Naive thymus-derived CD4-positive, alpha-beta T cell (primary cell): ENCODE measurements at regions not wholly inside any gene's neighbourhood (a gene's known extent, or its start where the extent isn't known, plus 50 kb on each side); places are given as distances from the start of the nearest gene placed in this dataset.

Experiments
- ATAC-seq: fragments of 150-1000 bp; cut with Tn5 transposase; 2 replicates; pipeline ENCODE4 v1.10.0; 2021; ENCODE audit warnings: mild to moderate bottlenecking, moderate library complexity
- CTCF ChIA-PET: fragments of 350-600 bp; sonication (Branson Sonifier 250); formaldehyde crosslinking; loops from one replicate; lab custom pipeline; 2021; ENCODE audit warnings: antibody characterized with exemption; lab: Charles Lee
- POLR2A ChIA-PET: fragments of 350-600 bp; sonication (Branson Sonifier 250); formaldehyde crosslinking; loops from one replicate; lab custom pipeline; 2021; ENCODE audit warnings: antibody characterized with exemption, inconsistent platforms; lab: Charles Lee
- DNase-seq, 9 donors: peaks; one replicate each; pipeline versions ENCODE4 v3.0.0 to v3.0.0-alpha.2; 2020 to 2022; ENCODE audit warnings: mixed read lengths in 1 of 9
- H3K27ac ChIP-seq: one replicate; pipeline ENCODE4 v1.7.0; 2013; ENCODE audit warnings: mild to moderate bottlenecking, low read depth, low read length, moderate library complexity
- H3K27me3 ChIP-seq, 2 donors: one replicate each; pipeline ENCODE4 v1.7.0; 2013; ENCODE audit warnings: low read length in 2 of 2, mild to moderate bottlenecking in 2 of 2, moderate library complexity in 2 of 2; ENCODE audit not compliant: control insufficient read depth in 2 of 2, insufficient read depth in 2 of 2
- H3K36me3 ChIP-seq, 3 experiments: 1 replicate in 2 of 3; 2 replicates in 1 of 3; pipeline ENCODE4 v1.7.0; 2013; ENCODE audit warnings: low read length in 3 of 3, mild to moderate bottlenecking in 3 of 3, moderate library complexity in 1 of 3; ENCODE audit not compliant: insufficient read depth in 3 of 3, control insufficient read depth in 2 of 3
- H3K4me1 ChIP-seq, 2 donors: one replicate each; pipeline ENCODE4 v1.7.0; 2013; ENCODE audit warnings: low read length in 2 of 2, mild to moderate bottlenecking in 2 of 2, moderate library complexity in 1 of 2; ENCODE audit not compliant: control insufficient read depth in 2 of 2, insufficient read depth in 2 of 2
- H3K4me3 ChIP-seq: 2 replicates; pipeline ENCODE4 v1.7.0; 2013; ENCODE audit warnings: mild to moderate bottlenecking, low read length
- H3K9me3 ChIP-seq, 3 experiments: 1 replicate in 2 of 3; 2 replicates in 1 of 3; pipeline ENCODE4 v1.7.0; 2013; ENCODE audit warnings: low read length in 3 of 3; ENCODE audit not compliant: control insufficient read depth in 2 of 3
- H3K27ac Mint-ChIP-seq, 9 donors: one replicate each; pipeline ENCODE4 v1.8.0; 2020 to 2022; ENCODE audit warnings: mixed read lengths in 9 of 9, mild to moderate bottlenecking in 8 of 9, moderate library complexity in 5 of 9, inconsistent platforms in 2 of 9
- H3K27me3 Mint-ChIP-seq, 5 donors: one replicate each; pipeline ENCODE4 v1.8.0; 2021 to 2022; ENCODE audit warnings: mixed read lengths in 5 of 5, mild to moderate bottlenecking in 1 of 5
- H3K36me3 Mint-ChIP-seq, 5 donors: one replicate each; pipeline ENCODE4 v1.8.0; 2020 to 2022; ENCODE audit warnings: mixed read lengths in 5 of 5, mild to moderate bottlenecking in 3 of 5, inconsistent platforms in 1 of 5
- H3K4me1 Mint-ChIP-seq, 7 donors: one replicate each; pipeline ENCODE4 v1.8.0; 2020 to 2022; ENCODE audit warnings: mixed read lengths in 7 of 7, mild to moderate bottlenecking in 3 of 7, inconsistent platforms in 1 of 7
- H3K4me3 Mint-ChIP-seq, 10 donors: one replicate each; pipeline ENCODE4 v1.8.0; 2020 to 2022; ENCODE audit warnings: mild to moderate bottlenecking in 10 of 10, mixed read lengths in 10 of 10, moderate library complexity in 6 of 10, inconsistent platforms in 2 of 10
- H3K9me3 Mint-ChIP-seq, 11 donors: one replicate each; pipeline ENCODE4 v1.8.0; 2020 to 2022; ENCODE audit warnings: mixed read lengths in 11 of 11, mild to moderate bottlenecking in 4 of 11, inconsistent platforms in 1 of 11, moderate library complexity in 1 of 11
- intact Hi-C, 2 donors: fragments of 100-400 bp; cut with micrococcal nuclease; formaldehyde crosslinking; loops; one replicate each; pipeline ENCODE4 v1.15.1; 2023

DNA sequence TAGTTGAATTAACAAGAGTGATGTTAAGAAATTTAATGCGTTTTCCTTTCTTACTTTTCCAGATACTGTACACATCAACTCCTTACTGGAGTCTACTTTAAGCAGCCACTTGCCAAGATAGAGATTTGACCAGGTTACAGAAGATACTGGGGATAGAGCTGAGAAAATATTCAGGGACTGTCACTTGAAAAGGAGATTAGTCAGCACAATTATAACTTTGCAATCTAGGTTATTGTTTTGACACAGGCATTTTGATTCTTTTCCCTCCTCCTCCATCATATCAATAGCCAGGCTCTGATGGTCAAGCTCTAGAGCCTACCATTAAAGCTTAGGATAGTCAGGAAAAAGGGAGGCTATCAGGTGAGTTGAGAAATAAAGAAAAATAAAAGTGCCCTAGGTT, 345.9 kb upstream of the ITGA1 start:
- intact Hi-C loops, result no loop called here
- ChIA-PET POLR2A (no interaction called here), CTCF (no interaction called here)
- Histone ChIP-seq H3K9me3 (no peaks in the 10 kb centered on the region), H3K27me3 (no peaks in the 10 kb centered on the region), H3K27ac (no peak overlapping the region), H3K4me3 (no peak overlapping the region), H3K4me1 (no peaks in the 10 kb centered on the region), H3K36me3 (no peaks in the 10 kb centered on the region)
- Mint-ChIP-seq H3K9me3 (peaks cover 0 to 3% (median 0%) of the 10 kb centered on the region in 11 donors), H3K27ac (no peak overlapping the region), H3K36me3 (no peaks in the 10 kb centered on the region), H3K4me3 (no peak overlapping the region), H3K4me1 (no peaks in the 10 kb centered on the region), H3K27me3 (peaks cover 0 to 7% (median 3%) of the 10 kb centered on the region in 5 donors)
- ATAC-seq, result no peak
- no peak for DNase-seq

DNA sequence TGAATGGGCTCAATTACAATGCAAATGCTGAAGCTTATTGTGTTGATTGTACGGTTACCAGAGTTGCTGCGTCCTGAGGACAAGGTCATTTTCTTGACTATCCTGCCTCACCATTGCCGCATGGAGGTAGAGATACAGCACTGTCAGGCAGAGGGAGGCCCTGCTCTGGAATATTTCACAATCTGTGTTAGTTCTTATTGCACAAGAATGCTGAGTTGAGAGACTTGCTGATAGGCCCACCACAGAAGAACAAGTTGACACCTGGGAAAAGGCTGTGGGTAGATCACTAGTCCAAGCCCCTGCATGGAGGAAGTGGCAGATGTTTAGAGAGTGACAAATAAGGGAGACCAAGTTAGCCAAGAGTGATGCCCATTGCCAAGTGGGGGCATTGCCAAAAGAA, 344.5 kb upstream of the ITGA1 start:
- no peak for DNase-seq
- H3K9me3 ChIP-seq, result no peaks in the 10 kb centered on the region
- H3K27ac Mint-ChIP-seq, result no peak overlapping the region
- H3K27ac ChIP-seq, result no peak overlapping the region
- H3K4me1 Mint-ChIP-seq, result no peaks in the 10 kb centered on the region
- H3K4me1 ChIP-seq, result no peaks in the 10 kb centered on the region
- H3K27me3 ChIP-seq, result no peaks in the 10 kb centered on the region
- no peaks in the 10 kb centered on the region for H3K36me3 Mint-ChIP-seq
- H3K27me3 Mint-ChIP-seq, result peaks cover 0 to 4% (median 2%) of the 10 kb centered on the region in 5 donors
- intact Hi-C loops, result no loop called here
- H3K36me3 ChIP-seq, result no peaks in the 10 kb centered on the region
- no peak overlapping the region for H3K4me3 ChIP-seq
- peaks cover 0 to 5% (median 0%) of the 10 kb centered on the region in 11 donors for H3K9me3 Mint-ChIP-seq
- no peak for ATAC-seq
- POLR2A ChIA-PET, result no interaction called here
- CTCF ChIA-PET, result no interaction called here
- no peak overlapping the region for H3K4me3 Mint-ChIP-seq

DNA sequence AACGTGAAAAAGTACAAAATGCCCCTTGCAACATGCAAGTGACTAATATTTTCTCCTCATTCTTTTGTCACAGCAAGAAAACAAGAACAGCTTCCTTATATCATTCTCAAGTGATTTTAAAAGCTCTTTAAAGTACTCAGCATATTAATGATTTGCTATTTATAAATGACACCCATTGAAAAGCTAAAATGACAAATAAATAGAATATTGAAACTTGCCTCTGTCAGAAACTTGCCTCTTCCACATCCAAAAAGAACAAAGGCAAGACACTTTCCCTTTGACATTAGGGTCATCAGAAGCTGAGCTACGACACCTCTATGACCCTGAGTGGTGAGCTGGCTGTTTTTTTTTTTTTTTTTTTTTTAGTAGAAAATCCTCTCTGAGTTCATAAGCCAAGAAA, 339.6 kb upstream of the ITGA1 start:
- Mint-ChIP-seq H3K4me3 (no peak overlapping the region), H3K27me3 (peaks cover 0 to 8% (median 0%) of the 10 kb centered on the region in 5 donors), H3K36me3 (no peaks in the 10 kb centered on the region), H3K9me3 (peaks cover 0 to 5% (median 0%) of the 10 kb centered on the region in 11 donors), H3K27ac (no peak overlapping the region), H3K4me1 (no peaks in the 10 kb centered on the region)
- no peak overlapping the region for H3K27ac ChIP-seq
- DNase-seq, result no peak
- intact Hi-C loops, result no loop called here
- no peak overlapping the region for H3K4me3 ChIP-seq
- no peaks in the 10 kb centered on the region for H3K27me3 ChIP-seq
- no peaks in the 10 kb centered on the region for H3K36me3 ChIP-seq
- H3K9me3 ChIP-seq, result no peaks in the 10 kb centered on the region
- ATAC-seq, result no peak
- POLR2A ChIA-PET, result no interaction called here
- H3K4me1 ChIP-seq, result no peaks in the 10 kb centered on the region
- CTCF ChIA-PET, result no interaction called here

DNA sequence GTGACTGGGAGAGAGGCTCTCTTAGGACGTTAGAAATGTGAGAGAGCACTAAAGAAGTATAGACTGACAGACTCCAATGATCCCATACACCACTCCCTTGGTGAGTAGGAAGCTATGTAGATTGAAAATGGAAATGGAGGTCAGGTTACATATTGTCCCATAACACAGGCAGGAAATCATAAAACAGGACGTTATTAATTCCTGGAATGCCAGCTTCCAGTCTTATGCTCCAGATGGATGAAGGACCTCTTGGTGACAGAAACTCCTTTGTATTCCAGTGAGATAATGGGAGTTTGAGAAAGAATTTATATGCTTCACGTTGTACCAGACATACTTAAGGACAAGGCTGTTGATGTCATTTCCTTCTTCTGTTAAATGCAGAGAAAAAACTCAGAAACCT, 338.2 kb upstream of the ITGA1 start:
- Histone ChIP-seq H3K27ac (no peak overlapping the region), H3K4me3 (no peak overlapping the region), H3K9me3 (no peaks in the 10 kb centered on the region), H3K36me3 (no peaks in the 10 kb centered on the region), H3K4me1 (no peaks in the 10 kb centered on the region), H3K27me3 (no peaks in the 10 kb centered on the region)
- Mint-ChIP-seq H3K27me3 (peaks cover 0 to 8% (median 0%) of the 10 kb centered on the region in 5 donors), H3K4me3 (no peak overlapping the region), H3K36me3 (no peaks in the 10 kb centered on the region), H3K4me1 (no peaks in the 10 kb centered on the region), H3K9me3 (peaks cover 0 to 5% (median 0%) of the 10 kb centered on the region in 11 donors), H3K27ac (no peak overlapping the region)
- ChIA-PET CTCF (no interaction called here), POLR2A (no interaction called here)
- ATAC-seq (no peak), DNase-seq (no peak)
- intact Hi-C loops, result no loop called here

DNA sequence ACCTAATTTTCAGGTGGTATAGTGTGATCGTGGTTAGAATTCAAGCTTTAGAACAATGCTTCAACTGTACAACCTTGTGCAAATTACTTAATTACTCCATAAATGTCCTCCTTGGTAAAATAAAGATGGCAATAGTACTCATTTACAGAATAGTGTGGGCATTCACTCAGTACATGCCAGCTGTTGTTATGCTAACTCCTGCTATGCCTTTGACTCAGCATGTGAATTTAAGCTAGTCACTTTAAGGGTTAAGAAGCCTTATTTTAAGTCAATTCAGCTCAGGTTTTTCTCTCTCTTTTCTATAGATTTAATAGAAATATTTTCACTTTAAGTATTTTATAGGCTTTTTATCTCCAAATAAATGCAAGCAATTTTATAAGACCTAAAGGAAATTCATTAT, 335.6 kb upstream of the ITGA1 start:
- no peak overlapping the region for H3K4me3 ChIP-seq
- no peak for DNase-seq
- H3K27ac Mint-ChIP-seq, result no peak overlapping the region
- no peak overlapping the region for H3K4me3 Mint-ChIP-seq
- no peaks in the 10 kb centered on the region for H3K36me3 ChIP-seq
- no peak for ATAC-seq
- H3K4me1 Mint-ChIP-seq, result no peaks in the 10 kb centered on the region
- H3K27me3 Mint-ChIP-seq, result peaks cover 0 to 15% (median 0%) of the 10 kb centered on the region in 5 donors
- intact Hi-C loops, result no loop called here
- H3K36me3 Mint-ChIP-seq, result no peaks in the 10 kb centered on the region
- no peaks in the 10 kb centered on the region for H3K27me3 ChIP-seq
- no peak overlapping the region for H3K27ac ChIP-seq
- H3K4me1 ChIP-seq, result no peaks in the 10 kb centered on the region
- ChIA-PET POLR2A (no interaction called here), CTCF (no interaction called here)
- H3K9me3 ChIP-seq, result no peaks in the 10 kb centered on the region
- H3K9me3 Mint-ChIP-seq, result peaks cover 0 to 4% (median 0%) of the 10 kb centered on the region in 11 donors

DNA sequence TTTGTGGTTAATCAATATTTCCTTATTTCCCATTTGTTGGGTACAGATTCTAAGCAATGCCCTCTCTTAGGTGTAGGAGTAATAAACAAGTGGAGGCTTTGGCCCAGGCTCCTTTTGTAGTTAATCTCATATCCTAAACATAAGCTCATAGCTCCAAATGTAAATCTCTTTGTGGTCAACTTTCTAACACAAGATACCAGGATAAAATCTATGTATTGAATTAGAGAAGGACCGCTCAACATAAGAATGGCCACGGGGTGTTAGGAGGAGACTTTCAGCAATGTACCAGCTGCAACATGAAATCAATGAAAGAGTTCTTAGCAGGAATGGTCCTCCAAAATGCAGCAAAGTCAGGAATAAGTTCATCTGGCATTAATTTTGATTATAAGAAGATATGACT, 334.5 kb upstream of the ITGA1 start:
- H3K27ac ChIP-seq, result no peak overlapping the region
- H3K27ac Mint-ChIP-seq, result no peak overlapping the region
- CTCF ChIA-PET, result no interaction called here
- H3K9me3 Mint-ChIP-seq, result peaks cover 0 to 4% (median 0%) of the 10 kb centered on the region in 11 donors
- intact Hi-C loops, result no loop called here
- ATAC-seq (no peak), DNase-seq (no peak)
- no peaks in the 10 kb centered on the region for H3K27me3 ChIP-seq
- no peaks in the 10 kb centered on the region for H3K36me3 ChIP-seq
- H3K4me3 ChIP-seq, result no peak overlapping the region
- H3K4me1 ChIP-seq, result no peaks in the 10 kb centered on the region
- no peaks in the 10 kb centered on the region for H3K9me3 ChIP-seq
- H3K36me3 Mint-ChIP-seq, result no peaks in the 10 kb centered on the region
- H3K4me3 Mint-ChIP-seq, result no peak overlapping the region
- H3K27me3 Mint-ChIP-seq, result peaks cover 0 to 15% (median 4%) of the 10 kb centered on the region in 5 donors
- POLR2A ChIA-PET, result no interaction called here
- no peaks in the 10 kb centered on the region for H3K4me1 Mint-ChIP-seq

DNA sequence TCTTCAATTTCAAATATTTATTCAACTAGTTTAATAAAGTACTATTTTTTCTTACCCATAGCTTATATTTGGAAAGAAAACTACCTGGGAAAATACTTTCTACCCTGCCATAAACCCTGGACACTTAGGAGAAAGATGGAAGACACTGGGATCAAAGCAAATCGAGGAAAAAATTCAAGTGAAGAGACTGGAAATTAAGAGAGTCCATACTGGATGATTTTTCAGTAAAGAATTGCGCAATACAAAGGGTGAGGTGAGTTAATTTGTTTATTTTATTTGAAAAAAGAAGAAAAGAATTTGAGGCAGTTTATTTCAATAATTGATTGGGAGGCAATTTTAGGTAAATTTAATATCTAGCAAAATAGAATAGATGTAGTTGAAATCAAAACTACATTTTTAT, 331.8 kb upstream of the ITGA1 start:
- Mint-ChIP-seq H3K4me3 (no peak overlapping the region), H3K27ac (no peak overlapping the region), H3K36me3 (no peaks in the 10 kb centered on the region), H3K9me3 (peaks cover 0 to 4% (median 0%) of the 10 kb centered on the region in 11 donors), H3K27me3 (peaks cover 0 to 15% (median 4%) of the 10 kb centered on the region in 5 donors), H3K4me1 (no peaks in the 10 kb centered on the region)
- no peak for DNase-seq
- Histone ChIP-seq H3K27ac (no peak overlapping the region), H3K4me1 (no peaks in the 10 kb centered on the region), H3K27me3 (no peaks in the 10 kb centered on the region), H3K36me3 (no peaks in the 10 kb centered on the region), H3K4me3 (no peak overlapping the region), H3K9me3 (no peaks in the 10 kb centered on the region)
- ATAC-seq, result no peak
- intact Hi-C loops, result no loop called here
- ChIA-PET CTCF (no interaction called here), POLR2A (no interaction called here)
